Body of pancreas (tissue), 4 donors: ENCODE measurements at regions not wholly inside any gene's neighbourhood (a gene's known extent, or its start where the extent isn't known, plus 50 kb on each side); places are given as distances from the start of the nearest gene placed in this dataset.

ENCODE experiments used
- CTCF ChIP-seq, 7 experiments: fragments of 450-650 bp in 4 of 7; fragments of 200-600 bp in 3 of 7; sonication (generic) in 3 of 7; IDR thresholded peaks; one replicate each; pipeline ENCODE4 v1.5.1; 2016 to 2019; ENCODE audit warnings: antibody characterized with exemption in 7 of 7
- POLR2A ChIP-seq, 3 donors: fragments of 450-650 bp; IDR thresholded peaks; one replicate each; pipeline ENCODE4 v1.6.1; 2016; ENCODE audit warnings: antibody characterized with exemption in 3 of 3, mild to moderate bottlenecking in 2 of 3

- TF ChIP-seq CTCF (IDR thresholded peaks at IDR 0.05) (no peak), POLR2A (IDR thresholded peaks at IDR 0.05) (no peak)
These were observed 79.1 kb upstream of the RET start for GRCh38 chr10:42997849-42998165.
